H4 (cell line): ENCODE measurements at regions not wholly inside any gene's neighbourhood (a gene's known extent, or its start where the extent isn't known, plus 50 kb on each side); places are given as distances from the start of the nearest gene placed in this dataset.

ENCODE experiments used
- DNase-seq: peaks from one replicate; pipeline ENCODE4 v3.0.0-alpha.2; 2015; ENCODE audit warnings: low spot score

DNA sequence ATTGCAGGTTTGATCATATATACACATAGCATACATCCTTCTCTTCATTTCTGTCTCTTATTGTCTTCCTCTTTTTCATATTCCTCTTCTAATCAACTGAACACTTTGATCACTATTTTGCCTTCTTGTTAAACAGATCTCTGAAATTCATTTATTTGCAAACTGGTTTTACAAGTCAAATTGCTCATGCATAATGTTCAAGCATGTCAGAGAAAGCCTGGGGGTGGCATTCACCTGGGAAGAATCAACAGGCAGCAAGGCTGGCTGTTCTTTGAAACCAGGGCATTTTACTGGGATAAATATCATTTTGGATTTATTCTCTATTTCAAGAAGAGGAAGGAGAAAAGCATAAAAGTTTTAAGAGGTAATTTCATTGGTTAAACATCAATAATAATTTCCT, 66.9 kb upstream of the LRATD1 start:
- no peak for DNase-seq

DNA sequence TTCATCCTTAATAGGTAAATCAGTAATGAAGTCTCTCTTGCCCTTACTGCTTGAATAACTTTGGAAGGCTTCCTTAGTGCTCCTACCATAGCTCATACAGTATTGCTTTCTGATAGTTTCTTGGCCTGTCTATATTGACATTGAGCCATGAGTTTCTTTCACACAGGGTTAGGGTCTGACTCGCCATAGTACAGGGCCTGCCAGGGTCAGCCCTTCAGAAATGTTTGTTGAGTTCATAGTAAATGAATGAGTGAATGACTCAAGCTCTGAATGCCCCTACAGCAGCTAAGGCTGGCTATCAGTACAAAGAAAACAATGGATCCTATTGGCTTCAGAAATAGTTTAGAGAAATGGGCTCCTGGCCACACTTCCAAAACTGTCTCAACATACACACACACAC, 65.0 kb upstream of the LRATD1 start:
- DNase-seq: no peak

DNA sequence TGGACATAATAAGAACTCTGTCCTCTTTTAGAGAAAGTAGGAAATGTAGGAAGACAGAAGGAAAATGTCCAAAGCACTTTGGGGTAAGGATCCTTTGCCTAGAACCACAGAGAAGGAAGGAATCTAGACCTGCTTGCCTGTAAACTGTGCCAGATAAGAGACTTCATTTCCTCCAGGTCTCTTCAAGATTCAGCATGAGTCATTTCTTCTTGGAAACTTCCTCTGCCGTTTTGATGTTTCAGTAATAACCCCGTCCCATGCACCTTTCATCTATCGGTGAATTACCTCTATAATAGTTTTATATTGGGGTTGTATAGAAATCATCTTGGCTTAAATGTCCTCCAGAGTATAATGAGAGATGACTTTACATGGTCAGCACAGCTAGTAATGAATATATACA, 63.2 kb upstream of the LRATD1 start:
- no peak for DNase-seq

DNA sequence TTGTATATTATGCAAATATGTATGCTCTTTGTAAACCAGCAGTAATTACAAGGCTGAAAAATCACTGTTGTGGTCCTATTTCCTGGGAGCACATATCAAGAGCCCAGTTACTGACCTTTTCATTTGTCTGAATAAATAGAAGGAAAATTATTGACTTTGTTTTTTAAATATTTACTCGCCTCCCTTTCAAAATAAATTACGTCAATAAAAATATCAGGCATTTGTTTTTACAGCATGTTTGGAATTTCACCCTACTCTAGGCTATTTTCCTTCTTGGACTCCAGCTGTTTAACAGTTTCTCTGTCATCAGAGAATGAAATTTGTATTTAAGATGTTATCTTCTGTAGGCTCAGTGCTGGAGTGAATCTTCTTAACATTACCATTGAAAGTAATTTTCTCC, 59.9 kb upstream of the LRATD1 start:
- DNase-seq: no peak

DNA sequence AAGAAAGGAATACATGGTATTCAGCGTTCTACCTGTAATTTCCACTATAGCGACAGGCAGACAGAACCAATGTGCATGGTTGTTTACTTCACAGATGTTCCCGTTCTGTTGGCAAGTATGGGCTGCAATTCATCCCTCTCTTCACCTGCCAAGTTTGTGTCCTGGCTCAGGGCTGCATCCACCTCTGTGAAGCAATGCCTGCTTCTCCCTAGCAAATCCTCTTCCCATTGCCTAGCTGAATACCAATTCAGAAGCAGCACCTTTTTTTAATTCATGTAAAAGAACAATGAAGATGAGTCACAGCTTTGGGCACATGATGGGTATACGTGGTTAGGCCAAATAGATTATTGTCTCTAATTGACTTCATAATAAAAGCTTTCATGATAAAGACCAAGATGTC, 54.7 kb upstream of the LRATD1 start:
- no peak for DNase-seq
